Effector memory CD8-positive, alpha-beta T cell (primary cell): ENCODE measurements at regions not wholly inside any gene's neighbourhood (a gene's known extent, or its start where the extent isn't known, plus 50 kb on each side); places are given as distances from the start of the nearest gene placed in this dataset.
"Not testable (repeated sequence)": the region's sequence is repeated elsewhere in the genome, so short reads cannot be mapped to it uniquely, and the experiment has no call there.

Experiments used
- ATAC-seq: fragments of 150-1000 bp; cut with Tn5 transposase; replicated peaks from 2 replicates; pipeline ENCODE4 v1.10.0; 2021; ENCODE audit warnings: mild to moderate bottlenecking, moderate library complexity
- DNase-seq, 3 experiments: peaks; one replicate each; pipeline ENCODE4 v3.0.0; 2021
- H3K27ac Mint-ChIP-seq, 2 donors: one replicate each; pipeline ENCODE4 v1.8.0; 2022; ENCODE audit warnings: mild to moderate bottlenecking in 2 of 2, mixed read lengths in 2 of 2, moderate library complexity in 2 of 2
- H3K27me3 Mint-ChIP-seq, 2 donors: one replicate each; pipeline ENCODE4 v1.8.0; 2022; ENCODE audit warnings: mixed read lengths in 2 of 2
- H3K36me3 Mint-ChIP-seq: one replicate; pipeline ENCODE4 v1.8.0; 2022; ENCODE audit warnings: mild to moderate bottlenecking, moderate library complexity, mixed read lengths; ENCODE audit not compliant: insufficient read depth
- H3K4me1 Mint-ChIP-seq, 2 donors: one replicate each; pipeline ENCODE4 v1.8.0; 2022; ENCODE audit warnings: low read depth in 2 of 2, mixed read lengths in 2 of 2
- H3K4me3 Mint-ChIP-seq, 2 donors: one replicate each; pipeline ENCODE4 v1.8.0; 2022; ENCODE audit warnings: mild to moderate bottlenecking in 2 of 2, mixed read lengths in 2 of 2, moderate library complexity in 2 of 2
- H3K9me3 Mint-ChIP-seq, 2 donors: one replicate each; pipeline ENCODE4 v1.8.0; 2022; ENCODE audit warnings: mixed read lengths in 2 of 2

DNA sequence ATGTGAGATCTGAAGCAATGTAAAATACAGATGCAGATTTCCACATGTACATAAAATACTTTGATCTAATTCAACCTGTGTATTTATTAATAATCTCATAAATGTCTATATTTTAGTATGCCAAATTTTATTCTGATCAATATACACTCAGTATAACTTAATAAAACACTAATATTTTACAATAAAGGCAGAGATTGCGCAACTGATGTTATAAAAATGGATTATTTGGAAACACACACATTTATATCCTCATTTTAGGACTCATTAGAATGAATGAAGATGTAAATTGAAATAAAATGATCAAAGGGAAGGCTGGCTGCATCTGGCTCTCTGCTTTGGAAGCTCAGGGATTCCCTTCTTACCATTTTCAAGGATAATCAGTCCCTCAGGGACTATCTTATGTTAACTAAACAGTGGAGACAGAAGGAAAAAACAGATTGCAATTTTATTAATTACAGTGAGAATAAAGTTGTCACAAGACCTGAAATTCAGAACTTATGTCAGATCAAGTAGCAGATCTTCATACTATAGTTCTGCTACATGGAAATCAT, 900.9 kb upstream of the EPHA5 start:
- ATAC-seq (no peak), DNase-seq (no peak)
- Mint-ChIP-seq H3K36me3 (no peaks in the 10 kb centered on the region), H3K27ac (no peak overlapping the region), H3K4me3 (no peak overlapping the region), H3K9me3 (peaks cover 7 to 12% of the 10 kb centered on the region in 2 donors), H3K27me3 (no peaks in the 10 kb centered on the region), H3K4me1 (no peaks in the 10 kb centered on the region)

DNA sequence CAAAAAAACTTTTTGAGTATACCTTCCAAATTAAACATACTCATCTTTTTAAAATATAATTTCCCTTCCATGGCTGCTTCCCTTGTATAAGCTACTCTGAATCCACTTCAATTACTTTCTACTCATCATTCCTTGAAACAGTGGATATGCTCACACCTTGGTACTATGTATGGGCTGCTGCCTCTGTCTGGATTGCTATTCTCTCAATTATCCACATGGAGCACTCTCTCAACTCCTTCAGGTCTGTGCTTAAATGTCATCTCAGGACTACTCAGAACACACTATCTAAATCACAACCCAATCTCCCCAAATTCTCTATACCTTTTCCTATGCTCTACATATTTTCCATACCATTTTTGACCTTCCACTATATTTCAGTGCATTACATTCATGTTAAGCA, 898.9 kb upstream of the EPHA5 start:
- Mint-ChIP-seq H3K36me3 (no peaks in the 10 kb centered on the region), H3K4me3 (no peak overlapping the region), H3K27me3 (no peaks in the 10 kb centered on the region), H3K27ac (no peak overlapping the region), H3K9me3 (peaks cover 0 to 12% of the 10 kb centered on the region in 2 donors), H3K4me1 (no peaks in the 10 kb centered on the region)
- DNase-seq (no peak), ATAC-seq (no peak)

DNA sequence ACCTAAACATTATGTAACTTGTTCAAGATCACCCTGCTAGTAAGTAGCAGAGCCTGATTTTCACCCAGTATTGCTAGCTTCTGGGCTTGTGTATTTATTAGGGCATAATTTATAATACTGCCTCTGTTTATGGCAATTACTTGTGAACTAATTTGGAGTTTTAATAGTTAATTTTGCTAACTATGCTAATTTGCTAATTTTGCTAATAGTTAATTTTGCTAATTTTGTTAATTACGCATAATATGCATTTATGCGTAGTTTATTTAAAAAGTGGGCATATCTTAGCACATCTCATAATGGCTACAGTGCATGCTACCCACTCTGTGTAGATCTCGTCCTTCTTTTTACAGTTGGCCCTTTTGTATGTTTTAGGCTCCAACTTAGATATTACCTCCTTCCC, 898.1 kb upstream of the EPHA5 start:
- H3K36me3 Mint-ChIP-seq = no peaks in the 10 kb centered on the region
- no peak overlapping the region for H3K27ac Mint-ChIP-seq
- DNase-seq (no peak), ATAC-seq (no peak)
- H3K4me3 Mint-ChIP-seq = no peak overlapping the region
- H3K4me1 Mint-ChIP-seq = no peaks in the 10 kb centered on the region
- no peaks in the 10 kb centered on the region for H3K27me3 Mint-ChIP-seq
- H3K9me3 Mint-ChIP-seq = peaks cover 0 to 12% of the 10 kb centered on the region in 2 donors

DNA sequence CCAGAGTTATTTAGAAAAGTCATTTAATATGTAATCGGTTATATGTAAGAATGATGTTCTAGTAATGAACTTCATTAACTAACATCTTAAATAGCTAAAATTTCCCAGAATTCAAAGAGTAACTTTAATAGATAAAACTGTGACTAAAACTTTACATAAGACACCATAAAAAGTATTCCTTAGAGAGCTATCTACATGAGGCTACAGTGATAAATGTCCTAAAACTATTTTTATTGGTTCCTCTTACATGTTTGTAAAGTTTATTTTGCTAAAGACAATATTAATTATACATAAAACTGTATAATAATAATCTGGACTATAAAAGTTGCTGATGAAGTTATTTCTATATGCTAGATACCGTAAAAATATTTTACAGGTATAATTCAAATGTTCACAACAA, 897.7 kb upstream of the EPHA5 start:
- DNase-seq (no peak), ATAC-seq (no peak)
- no peak overlapping the region for H3K27ac Mint-ChIP-seq
- H3K9me3 Mint-ChIP-seq = peaks cover 0 to 12% of the 10 kb centered on the region in 2 donors
- no peaks in the 10 kb centered on the region for H3K4me1 Mint-ChIP-seq
- H3K27me3 Mint-ChIP-seq = no peaks in the 10 kb centered on the region
- no peaks in the 10 kb centered on the region for H3K36me3 Mint-ChIP-seq
- no peak overlapping the region for H3K4me3 Mint-ChIP-seq

DNA sequence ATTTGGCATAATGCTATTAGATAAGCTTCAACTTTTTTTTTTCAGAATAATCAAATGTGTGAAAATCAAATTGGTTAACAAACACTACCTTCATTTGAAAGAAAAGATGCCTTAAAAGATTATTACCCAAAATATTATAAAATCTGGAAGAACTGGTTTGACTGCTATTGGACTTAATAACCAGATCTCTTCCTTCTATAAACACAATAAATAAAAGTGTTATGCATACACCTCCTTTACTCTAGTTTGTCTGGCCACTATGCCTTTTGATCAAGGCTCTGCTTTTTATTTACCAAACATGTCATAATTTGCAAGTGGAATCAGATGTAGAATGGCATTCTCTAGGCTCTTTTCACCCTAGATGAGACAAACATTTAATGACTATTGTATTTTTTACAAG, 897.3 kb upstream of the EPHA5 start:
- Mint-ChIP-seq H3K27ac (no peak overlapping the region), H3K4me1 (no peaks in the 10 kb centered on the region), H3K9me3 (peaks cover 0 to 12% of the 10 kb centered on the region in 2 donors), H3K4me3 (no peak overlapping the region), H3K36me3 (no peaks in the 10 kb centered on the region), H3K27me3 (no peaks in the 10 kb centered on the region)
- DNase-seq (no peak), ATAC-seq (no peak)

DNA sequence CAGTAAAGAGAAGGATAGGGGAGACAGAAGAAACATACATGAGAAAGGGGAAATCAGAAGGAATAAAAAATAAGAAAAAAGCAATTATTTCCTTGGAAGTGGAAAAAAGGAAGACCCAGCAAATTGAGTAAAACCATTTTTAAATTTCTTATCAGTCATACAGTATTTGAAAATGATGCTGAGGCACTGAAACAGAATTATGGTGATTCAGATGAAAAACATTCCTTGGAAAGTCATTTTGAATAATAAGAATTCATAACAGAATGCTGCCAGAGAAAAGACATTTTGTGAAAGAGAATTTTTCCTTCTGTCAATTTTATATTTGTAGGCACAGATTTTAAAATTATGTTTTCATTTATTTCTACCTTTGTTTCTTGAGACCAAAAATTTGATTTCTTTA, 895.5 kb upstream of the EPHA5 start:
- no peaks in the 10 kb centered on the region for H3K27me3 Mint-ChIP-seq
- peaks cover 0 to 10% of the 10 kb centered on the region in 2 donors for H3K9me3 Mint-ChIP-seq
- ATAC-seq (no peak), DNase-seq (no peak)
- H3K27ac Mint-ChIP-seq = no peak overlapping the region
- H3K4me1 Mint-ChIP-seq = no peaks in the 10 kb centered on the region
- no peaks in the 10 kb centered on the region for H3K36me3 Mint-ChIP-seq
- H3K4me3 Mint-ChIP-seq = no peak overlapping the region

DNA sequence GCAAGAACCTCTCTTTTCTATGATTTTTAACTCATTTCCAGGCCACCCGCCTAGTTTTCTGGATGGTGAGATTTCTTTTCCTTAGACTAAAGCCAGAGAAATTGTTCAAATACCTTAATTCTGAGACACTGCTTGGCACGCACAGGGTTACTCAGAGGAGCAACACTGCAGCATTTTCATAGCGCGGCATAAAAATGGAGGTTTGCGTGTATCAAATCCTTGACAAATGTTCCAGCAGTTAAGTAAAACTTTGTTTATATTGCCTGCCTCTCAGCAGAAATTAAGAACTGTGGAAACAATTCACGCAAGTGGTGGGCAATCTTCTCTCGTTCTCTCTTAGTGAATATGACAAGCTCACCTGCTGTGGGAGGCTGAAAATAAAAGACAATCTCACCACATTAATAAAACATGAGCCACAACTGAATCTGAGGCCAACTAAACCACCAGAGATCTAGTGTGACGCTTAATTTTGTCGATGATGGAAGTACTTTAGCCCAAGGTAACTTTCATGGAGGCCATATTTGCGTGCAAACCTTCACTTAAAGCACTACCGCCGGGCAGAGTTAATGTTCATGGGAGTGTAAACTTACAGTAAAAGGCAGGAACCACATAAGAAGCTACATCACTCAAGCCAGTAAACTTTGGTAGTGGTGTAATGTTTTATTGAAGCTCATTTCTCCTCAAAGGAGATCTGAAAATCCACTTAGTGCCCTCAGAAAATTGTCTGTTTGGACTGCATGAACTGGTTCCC, 894.8 kb upstream of the EPHA5 start:
- no peak overlapping the region for H3K27ac Mint-ChIP-seq
- no peaks in the 10 kb centered on the region for H3K4me1 Mint-ChIP-seq
- no peak for ATAC-seq
- DNase-seq = no peak
- peaks cover 0 to 4% of the 10 kb centered on the region in 2 donors for H3K9me3 Mint-ChIP-seq
- H3K36me3 Mint-ChIP-seq = no peaks in the 10 kb centered on the region
- H3K4me3 Mint-ChIP-seq = no peak overlapping the region
- no peaks in the 10 kb centered on the region for H3K27me3 Mint-ChIP-seq

DNA sequence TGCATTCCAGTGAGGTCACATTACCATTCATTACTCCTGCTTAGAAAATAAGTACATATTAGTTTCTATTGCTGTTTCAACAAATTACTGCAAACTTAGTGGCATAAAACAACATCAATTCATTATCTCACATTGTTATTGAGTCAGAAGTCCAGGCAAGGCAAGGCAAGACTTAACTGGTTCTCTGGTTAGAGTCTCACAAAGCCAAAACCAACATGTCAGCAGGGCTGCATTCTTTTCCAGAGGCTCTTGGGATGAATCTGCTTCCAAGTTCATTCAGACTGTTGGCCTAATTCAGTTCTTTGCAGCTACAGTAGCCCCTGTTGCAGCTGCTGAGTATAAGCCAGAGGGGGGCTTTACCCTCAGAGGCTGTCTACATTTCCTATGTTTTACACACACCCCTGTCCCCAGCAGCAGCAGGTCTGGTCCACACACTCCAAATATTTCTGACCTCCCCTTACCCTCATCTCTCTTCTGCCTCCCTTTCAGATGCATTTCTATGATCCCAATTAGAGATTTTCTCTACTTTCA, 892.1 kb upstream of the EPHA5 start:
- Mint-ChIP-seq H3K4me1 (no peaks in the 10 kb centered on the region), H3K36me3 (no peaks in the 10 kb centered on the region)
- ATAC-seq = no peak

DNA sequence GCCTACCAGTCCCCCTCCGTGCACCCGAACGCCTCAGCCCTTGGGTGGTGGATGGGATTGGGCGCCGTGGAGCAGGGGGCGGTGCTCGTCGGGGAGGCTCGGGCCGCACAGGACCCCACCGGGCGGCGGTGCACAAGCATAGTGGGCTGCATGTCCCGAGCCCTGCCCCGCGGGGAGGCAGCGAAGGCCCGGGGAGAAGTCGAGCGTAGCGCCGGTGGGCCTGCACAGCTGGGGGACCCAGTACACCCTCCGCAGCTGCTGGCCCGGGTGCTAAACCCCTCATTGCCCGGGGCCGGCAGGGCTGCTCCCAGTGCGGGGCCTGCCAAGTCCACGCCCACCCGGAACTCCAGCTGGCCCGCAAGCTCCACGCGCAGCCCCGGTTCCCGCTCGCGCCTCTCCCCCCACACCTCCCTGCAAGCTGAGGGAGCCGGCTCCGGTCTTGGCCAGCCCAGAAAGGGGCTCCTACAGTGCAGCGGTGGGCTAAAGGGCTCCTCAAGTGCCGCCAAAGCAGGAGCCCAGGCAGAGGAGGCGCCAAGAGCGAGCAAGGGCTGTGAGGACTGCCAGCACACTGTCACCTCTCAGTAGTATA, 891.3 kb upstream of the EPHA5 start:
- not testable (repeated sequence) for H3K4me1 Mint-ChIP-seq, H3K4me3 Mint-ChIP-seq, ATAC-seq, H3K36me3 Mint-ChIP-seq, DNase-seq, H3K27ac Mint-ChIP-seq, H3K27me3 Mint-ChIP-seq, H3K9me3 Mint-ChIP-seq

More for the DNA sequence above, 892.1 kb upstream of the EPHA5 start:
- Mint-ChIP-seq H3K27ac (no peak overlapping the region), H3K4me3 (no peak overlapping the region), H3K9me3 (peaks cover 0 to 2% of the 10 kb centered on the region in 2 donors), H3K27me3 (no peaks in the 10 kb centered on the region)
- no peak for DNase-seq

DNA sequence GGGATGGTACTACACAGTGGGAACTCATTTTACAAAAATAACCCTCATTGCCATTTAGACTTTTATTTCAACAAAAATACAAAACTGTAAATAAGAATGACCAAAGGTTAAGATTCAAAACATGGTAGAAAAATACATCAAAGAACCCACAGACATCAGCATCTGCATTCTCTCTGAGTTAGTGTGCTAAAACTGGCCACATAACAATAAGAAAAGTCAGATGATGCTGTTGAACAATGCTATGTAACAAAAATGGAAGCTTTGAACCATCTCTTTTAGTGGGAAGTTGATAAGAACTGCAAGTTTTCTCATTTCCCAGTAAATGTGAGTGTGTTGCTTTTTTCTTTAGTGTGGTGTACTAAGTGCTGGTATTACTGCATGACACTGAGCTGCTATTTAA, 888.4 kb upstream of the EPHA5 start:
- Mint-ChIP-seq H3K4me1 (no peaks in the 10 kb centered on the region), H3K27ac (no peak overlapping the region), H3K36me3 (no peaks in the 10 kb centered on the region), H3K9me3 (peaks cover 0 to 3% of the 10 kb centered on the region in 2 donors), H3K4me3 (no peak overlapping the region), H3K27me3 (no peaks in the 10 kb centered on the region)
- ATAC-seq (no peak), DNase-seq (no peak)

DNA sequence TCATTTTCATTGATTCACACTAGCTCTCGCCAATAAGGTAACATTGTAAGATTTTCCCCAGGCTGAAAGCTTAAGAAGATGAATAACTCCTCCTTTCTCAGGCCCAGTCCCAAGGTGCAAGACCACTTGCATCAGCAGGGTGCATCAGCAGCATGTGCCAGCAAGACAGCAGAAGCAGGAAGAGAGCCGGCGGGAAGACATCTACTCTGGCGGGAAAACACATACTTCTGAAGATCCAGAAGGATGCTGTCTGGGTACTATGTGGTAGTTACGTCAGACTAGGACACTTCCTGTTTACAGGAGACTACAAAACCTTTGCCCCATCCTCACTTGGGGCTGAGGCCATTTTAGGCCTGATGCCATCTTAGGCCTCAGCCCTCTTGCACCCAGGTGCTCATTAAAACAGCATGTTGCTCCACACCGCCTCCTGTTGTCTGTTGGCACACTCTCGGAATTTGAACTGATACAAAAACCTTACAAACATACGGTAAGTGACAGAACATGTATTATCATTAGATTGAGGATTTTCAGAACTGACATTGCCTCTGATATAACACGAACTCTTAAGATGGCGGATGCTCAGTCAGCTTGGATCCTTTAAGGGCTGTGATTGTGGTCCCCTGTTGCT, 886.5 kb upstream of the EPHA5 start:
- Mint-ChIP-seq H3K27me3 (no peaks in the 10 kb centered on the region), H3K4me1 (no peaks in the 10 kb centered on the region), H3K9me3 (peaks cover 3 to 6% of the 10 kb centered on the region in 2 donors), H3K27ac (no peak overlapping the region), H3K4me3 (no peak overlapping the region), H3K36me3 (no peaks in the 10 kb centered on the region)
- DNase-seq (no peak), ATAC-seq (no peak)

DNA sequence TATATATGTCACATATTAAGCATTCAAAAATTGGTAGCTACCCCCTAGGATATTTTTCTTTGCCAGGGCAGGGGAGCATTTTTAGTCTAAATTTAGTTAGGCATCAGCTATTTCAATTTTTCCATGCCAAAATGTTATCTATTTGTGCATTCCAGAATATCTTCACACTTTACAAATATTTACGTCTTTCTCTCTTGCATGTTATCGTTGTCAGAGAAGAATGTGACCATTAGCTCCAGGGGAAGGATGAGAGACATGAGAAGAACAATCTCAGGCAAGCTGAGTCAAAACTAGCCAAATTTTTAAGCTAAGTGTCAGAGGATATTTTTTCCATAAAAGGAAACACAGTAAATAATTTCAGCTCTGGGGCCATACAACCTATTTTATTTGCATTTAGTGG, 885.0 kb upstream of the EPHA5 start:
- Mint-ChIP-seq H3K4me3 (no peak overlapping the region), H3K36me3 (no peaks in the 10 kb centered on the region), H3K27ac (no peak overlapping the region), H3K9me3 (peaks cover 3 to 6% of the 10 kb centered on the region in 2 donors), H3K4me1 (no peaks in the 10 kb centered on the region), H3K27me3 (no peaks in the 10 kb centered on the region)
- DNase-seq (no peak), ATAC-seq (no peak)

DNA sequence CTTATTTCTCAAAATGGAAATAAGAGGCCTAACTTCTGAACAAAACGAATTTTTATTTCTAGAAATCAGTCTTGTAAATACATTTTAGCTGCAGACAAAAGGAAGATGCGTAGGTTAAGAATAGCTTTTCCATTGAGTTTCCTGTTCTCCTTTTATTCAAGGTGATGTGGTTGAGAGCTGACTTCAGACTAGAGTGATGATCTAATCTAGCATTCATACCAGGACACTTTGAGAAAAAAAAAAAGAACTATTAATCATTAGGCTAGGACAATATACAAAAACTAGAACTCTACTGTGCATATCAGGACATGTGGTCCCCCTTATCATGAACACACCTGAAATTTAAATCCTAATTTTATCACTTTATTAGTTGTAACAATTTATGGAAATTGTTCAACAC, 884.5 kb upstream of the EPHA5 start:
- H3K27me3 Mint-ChIP-seq = no peaks in the 10 kb centered on the region
- H3K4me3 Mint-ChIP-seq = no peak overlapping the region
- no peaks in the 10 kb centered on the region for H3K4me1 Mint-ChIP-seq
- DNase-seq (no peak), ATAC-seq (no peak)
- peaks cover 3 to 6% of the 10 kb centered on the region in 2 donors for H3K9me3 Mint-ChIP-seq
- no peaks in the 10 kb centered on the region for H3K36me3 Mint-ChIP-seq
- no peak overlapping the region for H3K27ac Mint-ChIP-seq

DNA sequence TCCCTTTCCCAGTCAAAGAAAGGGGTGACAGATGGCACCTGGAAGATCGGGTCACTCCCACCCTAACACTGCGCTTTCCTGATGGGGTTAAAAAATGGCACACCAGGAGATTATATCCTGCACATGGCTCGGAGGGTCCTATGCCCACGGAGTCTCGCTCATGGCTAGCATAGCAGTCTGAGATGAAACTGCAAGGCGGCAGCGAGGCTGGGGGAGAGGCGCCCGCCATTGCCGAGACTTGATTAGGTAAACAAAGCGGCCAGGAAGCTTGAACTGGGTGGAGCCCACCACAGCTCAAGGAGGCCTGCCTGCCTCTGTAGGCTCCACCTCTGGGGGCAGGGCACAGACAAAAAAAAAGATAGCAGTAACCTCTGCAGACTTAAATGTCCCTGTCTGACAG, 875.0 kb upstream of the EPHA5 start:
- H3K27ac Mint-ChIP-seq, H3K4me1 Mint-ChIP-seq, H3K27me3 Mint-ChIP-seq, H3K36me3 Mint-ChIP-seq, ATAC-seq, H3K4me3 Mint-ChIP-seq, DNase-seq: not testable (repeated sequence)
- peaks cover 13 to 30% of the 10 kb centered on the region in 2 donors for H3K9me3 Mint-ChIP-seq
